H9 (cell line): ENCODE measurements at regions not wholly inside any gene's neighbourhood (a gene's known extent, or its start where the extent isn't known, plus 50 kb on each side); places are given as distances from the start of the nearest gene placed in this dataset.

Source experiments
- DNase-seq: peaks from one replicate; pipeline ENCODE4 v3.0.0-alpha.2; 2017
- H2AFZ ChIP-seq: one replicate; pipeline ENCODE4 v1.6.1; 2013; ENCODE audit warnings: mild to moderate bottlenecking, low read length, control low read depth, moderate library complexity
- H2AK5ac ChIP-seq: 2 replicates; pipeline ENCODE4 v1.6.1; 2013; ENCODE audit warnings: low read length, control low read depth, mixed read lengths; ENCODE audit not compliant: insufficient read length
- H2BK120ac ChIP-seq: one replicate; pipeline ENCODE4 v1.6.1; 2013; ENCODE audit warnings: low read depth, mild to moderate bottlenecking, low read length, control low read depth, inconsistent platforms; ENCODE audit not compliant: poor library complexity, severe bottlenecking
- H2BK12ac ChIP-seq: 2 replicates; pipeline ENCODE4 v1.6.1; 2013; ENCODE audit warnings: low read length, control low read depth, mixed read lengths, low read depth; ENCODE audit not compliant: insufficient read length
- H2BK15ac ChIP-seq: 2 replicates; pipeline ENCODE4 v1.6.1; 2013; ENCODE audit warnings: low read depth, low read length, control low read depth
- H2BK20ac ChIP-seq: one replicate; pipeline ENCODE4 v1.6.1; 2013; ENCODE audit warnings: low read depth, mild to moderate bottlenecking, low read length, control low read depth, inconsistent platforms; ENCODE audit not compliant: poor library complexity, severe bottlenecking
- H2BK5ac ChIP-seq: 2 replicates; pipeline ENCODE4 v1.6.1; 2013; ENCODE audit warnings: low read length, control low read depth, mixed read lengths; ENCODE audit not compliant: insufficient read length
- H3K14ac ChIP-seq: 2 replicates; pipeline ENCODE4 v1.6.1; 2013; ENCODE audit warnings: low read length, control low read depth; ENCODE audit not compliant: insufficient read depth
- H3K18ac ChIP-seq: 2 replicates; pipeline ENCODE4 v1.6.1; 2013; ENCODE audit warnings: low read depth, mild to moderate bottlenecking, mixed read lengths, low read length, control low read depth; ENCODE audit not compliant: insufficient read length
- H3K23ac ChIP-seq: 2 replicates; pipeline ENCODE4 v1.6.1; 2013; ENCODE audit warnings: low read length, control low read depth, mixed read lengths, low read depth; ENCODE audit not compliant: insufficient read length
- H3K23me2 ChIP-seq: 2 replicates; pipeline ENCODE4 v1.6.1; 2013; ENCODE audit warnings: low read depth, mild to moderate bottlenecking, mixed read lengths, low read length, control low read depth; ENCODE audit not compliant: insufficient read length, poor library complexity, severe bottlenecking
- H3K27ac ChIP-seq: 2 replicates; pipeline ENCODE4 v1.5.1; 2013; ENCODE audit warnings: low read length, control low read depth, mixed read lengths, low read depth; ENCODE audit not compliant: insufficient read length
- H3K27me3 ChIP-seq: 2 replicates; pipeline ENCODE4 v1.6.1; 2013; ENCODE audit warnings: low read length, control low read depth, inconsistent platforms; ENCODE audit not compliant: insufficient read depth
- H3K4ac ChIP-seq: 2 replicates; pipeline ENCODE4 v1.6.1; 2013; ENCODE audit warnings: low read depth, mild to moderate bottlenecking, control low read depth, inconsistent platforms, low read length, moderate library complexity
- H3K4me1 ChIP-seq: 2 replicates; pipeline ENCODE4 v1.6.1; 2013; ENCODE audit warnings: low read length, control low read depth, inconsistent platforms; ENCODE audit not compliant: insufficient read depth
- H3K4me2 ChIP-seq: 2 replicates; pipeline ENCODE4 v1.6.1; 2013; ENCODE audit warnings: low read length, control low read depth, mixed read lengths; ENCODE audit not compliant: insufficient read length, insufficient read depth
- H3K56ac ChIP-seq: 2 replicates; pipeline ENCODE4 v1.6.1; 2013; ENCODE audit warnings: low read depth, mild to moderate bottlenecking, mixed read lengths, low read length, control low read depth; ENCODE audit not compliant: insufficient read length
- H3K79me1 ChIP-seq: 2 replicates; pipeline ENCODE4 v1.6.1; 2013; ENCODE audit warnings: low read depth, mild to moderate bottlenecking, moderate library complexity, low read length, control low read depth, inconsistent platforms; ENCODE audit not compliant: insufficient read depth, poor library complexity, severe bottlenecking
- H3K79me2 ChIP-seq: 2 replicates; pipeline ENCODE4 v1.6.1; 2013; ENCODE audit warnings: low read length, control low read depth, inconsistent platforms; ENCODE audit not compliant: insufficient read depth
- H3K9ac ChIP-seq: 2 replicates; pipeline ENCODE4 v1.6.1; 2013; ENCODE audit warnings: low read length, control low read depth, mixed read lengths; ENCODE audit not compliant: insufficient read length; ENCODE audit errors: extremely low read depth
- H3K9me3 ChIP-seq: one replicate; pipeline ENCODE4 v1.6.1; 2013; ENCODE audit warnings: low read depth, low read length, inconsistent platforms; ENCODE audit not compliant: control insufficient read depth
- H3T11ph ChIP-seq: one replicate; pipeline ENCODE4 v1.6.1; 2013; ENCODE audit warnings: mild to moderate bottlenecking, low read length, control low read depth, inconsistent platforms
- H4K20me1 ChIP-seq: one replicate; pipeline ENCODE4 v1.6.1; 2013; ENCODE audit not compliant: control insufficient read depth, insufficient read length, insufficient read depth
- H4K5ac ChIP-seq: 2 replicates; pipeline ENCODE4 v1.6.1; 2013; ENCODE audit warnings: low read depth, mild to moderate bottlenecking, mixed read lengths, low read length, control low read depth; ENCODE audit not compliant: insufficient read length
- H4K8ac ChIP-seq: replicated peaks from 2 replicates; pipeline ENCODE4 v1.6.1; 2013; ENCODE audit warnings: low read length, control low read depth, mixed read lengths, low read depth; ENCODE audit not compliant: insufficient read length
- H4K91ac ChIP-seq: 2 replicates; pipeline ENCODE4 v1.6.1; 2013; ENCODE audit warnings: low read depth, mild to moderate bottlenecking, moderate library complexity, mixed read lengths, low read length, control low read depth; ENCODE audit not compliant: insufficient read length
- H3K27ac Mint-ChIP-seq, 3 experiments: 2 replicates in 2 of 3; 3 replicates in 1 of 3; pipeline ENCODE4 v1.8.0; 2020 to 2021; ENCODE audit warnings: mixed read lengths in 3 of 3, mild to moderate bottlenecking in 1 of 3, moderate library complexity in 1 of 3
- H3K27me3 Mint-ChIP-seq: 2 replicates; pipeline ENCODE4 v1.8.0; 2021; ENCODE audit warnings: low read depth, mild to moderate bottlenecking, moderate library complexity, mixed read lengths
- H3K36me3 Mint-ChIP-seq, 3 experiments: 2 replicates in 2 of 3; 3 replicates in 1 of 3; pipeline ENCODE4 v1.8.0; 2020 to 2021; ENCODE audit warnings: low read depth in 3 of 3, mixed read lengths in 3 of 3; ENCODE audit not compliant: insufficient read depth in 1 of 3
- H3K4me1 Mint-ChIP-seq, 2 experiments: 2 replicates each; pipeline ENCODE4 v1.8.0; 2020; ENCODE audit warnings: mixed read lengths in 2 of 2
- H3K4me3 Mint-ChIP-seq, 2 experiments: 2 replicates in 1 of 2; 3 replicates in 1 of 2; pipeline ENCODE4 v1.8.0; 2020 to 2021; ENCODE audit warnings: mild to moderate bottlenecking in 2 of 2, mixed read lengths in 2 of 2, moderate library complexity in 1 of 2
- H3K9me3 Mint-ChIP-seq, 2 experiments: 2 replicates in 1 of 2; 3 replicates in 1 of 2; pipeline ENCODE4 v1.8.0; 2020; ENCODE audit warnings: mild to moderate bottlenecking in 2 of 2, mixed read lengths in 2 of 2, moderate library complexity in 1 of 2
- CTCF ChIP-seq: fragments of 200-600 bp; sonication (generic); conservative IDR thresholded peaks from 3 replicates; pipeline ENCODE4 v1.8.0; 2021; ENCODE audit warnings: antibody characterized with exemption, mild to moderate bottlenecking
- WGBS: extraction: QIAGEN DNeasy Blood & Tissue Kit; methylation state at CpG from one replicate; pipeline ENCODE4 v1.1.7; 2013; ENCODE audit warnings: missing lambda C conversion rate, low lambda C conversion rate, mixed read lengths; ENCODE audit not compliant: insufficient read length; ENCODE audit errors: extremely low coverage; 5-methylcytosine and 5-hydroxymethylcytosine counted together

- no peak overlapping the region for H2BK12ac ChIP-seq
- no peak for TF ChIP-seq CTCF
- no peak overlapping the region for H4K8ac ChIP-seq
- Mint-ChIP-seq H3K9me3 (peaks cover 0 to 5% of the 10 kb centered on the region in 2 experiments; a peak in 2 of 5 replicates), H3K36me3 (peaks cover 0 to 7% (median 4%) of the 10 kb centered on the region in 3 experiments; a peak in 4 of 7 replicates), H3K4me1 (peaks cover 18 to 19% of the 10 kb centered on the region in 2 experiments), H3K4me3 (no peak overlapping the region), H3K27me3 (no peaks in the 10 kb centered on the region), H3K27ac (no peak overlapping the region; a peak in 1 of 7 replicates)
- no peak overlapping the region for H3K9ac ChIP-seq
- H3K56ac ChIP-seq, result no peak overlapping the region
- H2BK20ac ChIP-seq, result no peak overlapping the region
- no peak overlapping the region for H2BK5ac ChIP-seq
- H3K4me2 ChIP-seq, result no peak overlapping the region
- H2AK5ac ChIP-seq, result no peak overlapping the region
- H4K91ac ChIP-seq, result no peak overlapping the region
- no peak overlapping the region for H3K18ac ChIP-seq
- H3K27me3 ChIP-seq, result no peaks in the 10 kb centered on the region
- H2AFZ ChIP-seq, result no peak overlapping the region
- H3T11ph ChIP-seq, result no peak overlapping the region
- WGBS, result no CpG with 5 or more reads among the region's 3 CpGs
- no peaks in the 10 kb centered on the region for H3K79me2 ChIP-seq
- no peak overlapping the region for H3K27ac ChIP-seq
- H2BK15ac ChIP-seq, result no peak overlapping the region
- no peak overlapping the region for H2BK120ac ChIP-seq
- no peaks in the 10 kb centered on the region for H4K20me1 ChIP-seq
- no peaks in the 10 kb centered on the region for H3K4me1 ChIP-seq
- no peak overlapping the region for H3K23ac ChIP-seq
- H3K14ac ChIP-seq, result no peak overlapping the region
- DNase-seq, result no peak
- no peak overlapping the region for H3K4ac ChIP-seq
- no peaks in the 10 kb centered on the region for H3K9me3 ChIP-seq
- H4K5ac ChIP-seq, result no peak overlapping the region
- H3K23me2 ChIP-seq, result no peaks in the 10 kb centered on the region
- no peaks in the 10 kb centered on the region for H3K79me1 ChIP-seq
Observed at GRCh38 chr14:65211341-65211987, 109.1 kb upstream of the MAX start.
